ENCODE measurements at regions not wholly inside any gene's neighbourhood (a gene's known extent, or its start where the extent isn't known, plus 50 kb on each side); places are given as distances from the start of the nearest gene placed in this dataset.

DNA sequence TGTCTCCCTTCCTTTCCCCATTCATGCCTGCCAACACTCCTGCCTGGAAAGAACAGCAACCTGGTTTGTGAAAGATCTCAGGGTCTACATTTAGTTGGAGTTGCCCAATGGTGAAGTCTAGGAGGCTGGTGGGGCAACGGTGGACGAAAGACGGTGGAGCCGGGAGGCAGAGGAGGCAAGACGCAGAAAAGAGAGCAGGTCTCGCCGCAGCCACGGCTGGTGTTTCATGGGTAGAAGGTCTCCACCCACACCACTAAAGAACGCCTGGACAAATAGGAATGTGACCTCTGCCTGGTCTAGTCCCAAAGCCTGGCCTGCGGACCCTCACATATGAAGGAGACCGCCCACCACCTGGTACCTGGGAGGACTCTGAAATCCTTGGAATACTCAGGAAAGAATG lies 185.6 kb downstream of the ALG10 start:
- ChIA-PET CTCF (no interaction called here), SMC1A (ENCODE audit: uncharacterized antibody, unreplicated experiment) (no interaction called here)
- TF ChIP-seq POLR2AphosphoS5 (IDR thresholded peaks at IDR 0.05; ENCODE audit: low read length) (no peak), STAT1 (conservative IDR thresholded peaks at IDR 0.05) (no peak), CBX5 (IDR thresholded peaks at IDR 0.05; ENCODE audit: low read depth) (no peak), IRF5 (IDR thresholded peaks at IDR 0.05; ENCODE audit: borderline replicate concordance) (no peak), ZBTB4 (CRISPR knock-in tag; IDR thresholded peaks at IDR 0.05) (no peak), SPI1 (IDR thresholded peaks at IDR 0.05; ENCODE audit: borderline replicate concordance, insufficient read depth, low read depth, low read length) (no peak), CBFB (IDR thresholded peaks at IDR 0.05; ENCODE audit: low read depth) (no peak), PAX8 (IDR thresholded peaks at IDR 0.05) (no peak), RUNX3 (IDR thresholded peaks at IDR 0.05; ENCODE audit: low read length) (no peak), CBX3 (IDR thresholded peaks at IDR 0.05; ENCODE audit: borderline replicate concordance, low read depth) (no peak), ATF7 (IDR thresholded peaks at IDR 0.05; ENCODE audit: low read depth) (no peak), SMARCA5 (IDR thresholded peaks at IDR 0.05) (no peak), MYC (IDR thresholded peaks at IDR 0.05; ENCODE audit: insufficient read depth, insufficient read length, insufficient replicate concordance, low read length, severe bottlenecking) (no peak), ZNF274 (IDR thresholded peaks at IDR 0.05; ENCODE audit: insufficient read depth, insufficient read length) (no peak), ASH2L (IDR thresholded peaks at IDR 0.05; ENCODE audit: borderline replicate concordance, low read depth) (no peak), SIX5 (IDR thresholded peaks at IDR 0.05; ENCODE audit: low read depth, low read length, severe bottlenecking) (no peak), ESRRA (IDR thresholded peaks at IDR 0.05; ENCODE audit: low read length) (no peak)
- TF ChIP-seq, protein P1, sequence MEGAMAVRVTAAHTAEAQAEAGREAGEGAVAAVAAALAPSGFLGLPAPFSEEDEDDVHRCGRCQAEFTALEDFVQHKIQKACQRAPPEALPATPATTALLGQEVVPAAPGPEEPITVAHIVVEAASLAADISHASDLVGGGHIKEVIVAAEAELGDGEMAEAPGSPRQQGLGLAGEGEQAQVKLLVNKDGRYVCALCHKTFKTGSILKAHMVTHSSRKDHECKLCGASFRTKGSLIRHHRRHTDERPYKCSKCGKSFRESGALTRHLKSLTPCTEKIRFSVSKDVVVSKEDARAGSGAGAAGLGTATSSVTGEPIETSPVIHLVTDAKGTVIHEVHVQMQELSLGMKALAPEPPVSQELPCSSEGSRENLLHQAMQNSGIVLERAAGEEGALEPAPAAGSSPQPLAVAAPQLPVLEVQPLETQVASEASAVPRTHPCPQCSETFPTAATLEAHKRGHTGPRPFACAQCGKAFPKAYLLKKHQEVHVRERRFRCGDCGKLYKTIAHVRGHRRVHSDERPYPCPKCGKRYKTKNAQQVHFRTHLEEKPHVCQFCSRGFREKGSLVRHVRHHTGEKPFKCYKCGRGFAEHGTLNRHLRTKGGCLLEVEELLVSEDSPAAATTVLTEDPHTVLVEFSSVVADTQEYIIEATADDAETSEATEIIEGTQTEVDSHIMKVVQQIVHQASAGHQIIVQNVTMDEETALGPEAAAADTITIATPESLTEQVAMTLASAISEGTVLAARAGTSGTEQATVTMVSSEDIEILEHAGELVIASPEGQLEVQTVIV (IDR thresholded peaks at IDR 0.05; ENCODE audit: borderline replicate concordance, partially characterized antibody) = no peak
- TF ChIP-seq, protein P2, sequence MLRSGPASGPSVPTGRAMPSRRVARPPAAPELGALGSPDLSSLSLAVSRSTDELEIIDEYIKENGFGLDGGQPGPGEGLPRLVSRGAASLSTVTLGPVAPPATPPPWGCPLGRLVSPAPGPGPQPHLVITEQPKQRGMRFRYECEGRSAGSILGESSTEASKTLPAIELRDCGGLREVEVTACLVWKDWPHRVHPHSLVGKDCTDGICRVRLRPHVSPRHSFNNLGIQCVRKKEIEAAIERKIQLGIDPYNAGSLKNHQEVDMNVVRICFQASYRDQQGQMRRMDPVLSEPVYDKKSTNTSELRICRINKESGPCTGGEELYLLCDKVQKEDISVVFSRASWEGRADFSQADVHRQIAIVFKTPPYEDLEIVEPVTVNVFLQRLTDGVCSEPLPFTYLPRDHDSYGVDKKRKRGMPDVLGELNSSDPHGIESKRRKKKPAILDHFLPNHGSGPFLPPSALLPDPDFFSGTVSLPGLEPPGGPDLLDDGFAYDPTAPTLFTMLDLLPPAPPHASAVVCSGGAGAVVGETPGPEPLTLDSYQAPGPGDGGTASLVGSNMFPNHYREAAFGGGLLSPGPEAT (IDR thresholded peaks at IDR 0.05; ENCODE audit: low read depth) = no peak

More for the DNA sequence above, 185.6 kb downstream of the ALG10 start:
- ChIA-PET POLR2A (no interaction called here), RAD21 (ENCODE audit: unreplicated experiment) (no interaction called here)
- no peak overlapping the region for H3K4me3 ChIP-seq
- no peaks in the 10 kb centered on the region for H3K36me3 ChIP-seq (ENCODE audit: control insufficient read depth in 2 of 2, insufficient read depth in 2 of 2, low read length in 1 of 2)
- FAIRE-seq = no peak
- DNase-seq (ENCODE audit: low read depth, low spot score) = no peak
- no peaks in the 10 kb centered on the region for H4K20me1 ChIP-seq (ENCODE audit: control insufficient read depth, insufficient read depth)
- no peaks in the 10 kb centered on the region; the same call in 1 of the 3 replicates for H3K9me3 ChIP-seq (replicated peaks; ENCODE audit: control insufficient read depth, insufficient read depth, low read length)
- intact Hi-C loops (cut with micrococcal nuclease; ENCODE audit: unreplicated experiment) = no loop called here
- no peak overlapping the region for H3K4me2 ChIP-seq (ENCODE audit: control insufficient read depth, insufficient read depth)
- no peak overlapping the region for H3K27ac ChIP-seq (ENCODE audit: control insufficient read depth, insufficient read depth)
- no TSS peak for BruUV-seq (replicated peaks)
- no peak overlapping the region for H2AFZ ChIP-seq (ENCODE audit: control insufficient read depth, low read depth, low read length)
- no peaks in the 10 kb centered on the region for H3K27me3 ChIP-seq (replicated peaks in 1 of 2; ENCODE audit: control insufficient read depth in 2 of 2, insufficient read depth in 2 of 2, low read length in 1 of 2)
- in situ Hi-C loops (cut with MboI) = no loop called here
- no peak overlapping the region for H3K9ac ChIP-seq (ENCODE audit: control insufficient read depth, insufficient read depth, low read length)
- H3K79me2 ChIP-seq (ENCODE audit: control insufficient read depth, insufficient read depth, low read length) = no peaks in the 10 kb centered on the region
- no peak for ATAC-seq
- no peaks in the 10 kb centered on the region for H3K4me1 ChIP-seq (ENCODE audit: control insufficient read depth, insufficient read depth, low read length)
- WGBS (ENCODE audit: insufficient coverage, insufficient replicate concordance, low lambda C conversion rate, missing lambda C conversion rate) = 81% methylated on average over 11 of the region's 11 CpGs
